Stimulated activated effector memory CD8-positive, alpha-beta T cell treated with anti-CD3 and anti-CD28 coated beads, Interleukin-12 subunit alpha, Interleukin-12 subunit beta, amount 100 ng/mL, for 72 hours (primary cell): ENCODE measurements at regions not wholly inside any gene's neighbourhood (a gene's known extent, or its start where the extent isn't known, plus 50 kb on each side); places are given as distances from the start of the nearest gene placed in this dataset.

ENCODE experiments used
- ATAC-seq: fragments of 150-1000 bp; cut with Tn5 transposase; 2 replicates; pipeline ENCODE4 v1.10.0; 2021
- DNase-seq, 2 donors: peaks; one replicate each; pipeline ENCODE4 v3.0.0; 2021 to 2022; ENCODE audit warnings: low spot score in 2 of 2
- H3K27ac Mint-ChIP-seq: one replicate; pipeline ENCODE4 v1.8.0; 2022; ENCODE audit warnings: mild to moderate bottlenecking, mixed read lengths
- H3K36me3 Mint-ChIP-seq: one replicate; pipeline ENCODE4 v1.8.0; 2022; ENCODE audit warnings: mild to moderate bottlenecking, mixed read lengths
- H3K4me1 Mint-ChIP-seq: one replicate; pipeline ENCODE4 v1.8.0; 2022; ENCODE audit warnings: mixed read lengths
- H3K4me3 Mint-ChIP-seq: one replicate; pipeline ENCODE4 v1.8.0; 2022; ENCODE audit warnings: mild to moderate bottlenecking, mixed read lengths
- H3K9me3 Mint-ChIP-seq: one replicate; pipeline ENCODE4 v1.8.0; 2022; ENCODE audit warnings: mixed read lengths

DNA sequence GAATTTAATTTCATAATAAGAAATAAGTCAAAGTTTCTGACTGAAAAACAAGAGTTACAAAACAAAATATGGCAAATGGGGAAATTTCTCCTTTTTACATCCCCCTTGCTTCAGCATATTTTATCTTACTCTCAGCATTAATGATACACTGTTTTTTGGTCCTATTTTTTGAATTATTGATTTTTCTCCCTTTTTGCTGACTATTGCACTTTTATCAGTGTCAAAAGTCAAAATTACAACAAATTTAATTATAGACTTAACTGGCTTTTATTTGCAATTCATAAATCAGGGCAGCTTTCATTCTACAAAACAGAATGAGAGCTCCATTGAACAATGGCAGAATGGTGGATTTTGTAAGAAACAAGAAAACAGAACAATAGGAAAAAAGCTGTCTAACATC is 901.9 kb downstream of the FAT4 start:
- Mint-ChIP-seq H3K4me1 (no peaks in the 10 kb centered on the region), H3K27ac (no peak overlapping the region), H3K4me3 (no peak overlapping the region), H3K9me3 (peaks cover 2% of the 10 kb centered on the region), H3K36me3 (no peaks in the 10 kb centered on the region)
- ATAC-seq (no peak), DNase-seq (no peak)

DNA sequence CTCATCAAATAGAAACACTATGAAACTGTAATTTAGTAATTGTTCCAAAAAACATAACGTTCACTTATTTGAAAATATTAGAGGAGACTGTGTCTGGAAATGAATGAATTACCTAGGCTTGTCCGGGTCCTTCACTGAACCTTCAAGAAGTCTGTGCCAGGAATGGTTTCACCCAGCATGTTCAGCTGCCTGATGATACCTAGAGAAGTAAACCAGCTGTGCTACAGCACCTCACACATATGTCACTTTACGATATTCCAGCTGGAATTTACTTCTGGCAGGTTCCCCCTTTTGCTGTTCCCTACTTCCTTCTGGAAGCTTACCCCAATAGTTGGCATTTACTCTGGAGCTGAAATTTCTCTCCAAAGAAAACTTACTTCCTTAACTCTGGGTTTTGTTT is 906.5 kb downstream of the FAT4 start:
- DNase-seq (no peak), ATAC-seq (no peak)
- Mint-ChIP-seq H3K4me1 (no peaks in the 10 kb centered on the region), H3K9me3 (peaks cover 6% of the 10 kb centered on the region), H3K27ac (no peak overlapping the region), H3K4me3 (no peak overlapping the region), H3K36me3 (no peaks in the 10 kb centered on the region)

DNA sequence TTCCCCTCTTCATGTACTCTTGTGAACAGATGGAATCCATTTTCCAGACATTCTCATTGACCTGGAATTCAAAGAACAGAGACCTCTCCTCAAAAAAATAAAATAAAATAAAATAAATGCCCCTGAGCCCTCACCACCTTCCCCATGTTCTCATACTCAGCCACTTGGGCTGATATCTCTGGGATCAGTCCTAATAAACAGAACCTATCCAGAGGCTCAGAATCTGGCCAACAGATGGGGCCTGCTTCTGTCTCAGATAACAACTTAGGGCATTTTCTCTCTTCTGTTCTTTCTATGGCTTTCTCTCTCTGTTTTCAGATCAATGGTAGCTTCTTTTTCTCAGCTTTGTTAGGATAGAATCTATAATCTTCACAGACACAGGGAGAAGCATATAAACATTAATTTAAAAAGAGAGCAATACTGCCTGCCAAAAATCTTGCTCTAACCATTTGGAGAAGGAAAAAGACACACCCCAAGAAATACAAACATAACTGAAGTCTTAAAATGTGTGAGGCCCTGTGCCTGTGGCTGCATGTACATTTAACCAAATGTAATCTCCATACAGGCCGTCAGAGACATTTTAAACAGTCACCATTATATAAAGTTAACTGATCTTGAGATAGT is 907.1 kb downstream of the FAT4 start:
- Mint-ChIP-seq H3K27ac (no peak overlapping the region), H3K4me3 (no peak overlapping the region), H3K4me1 (no peaks in the 10 kb centered on the region), H3K36me3 (no peaks in the 10 kb centered on the region), H3K9me3 (peaks cover 6% of the 10 kb centered on the region)
- ATAC-seq = no peak
- no peak for DNase-seq

DNA sequence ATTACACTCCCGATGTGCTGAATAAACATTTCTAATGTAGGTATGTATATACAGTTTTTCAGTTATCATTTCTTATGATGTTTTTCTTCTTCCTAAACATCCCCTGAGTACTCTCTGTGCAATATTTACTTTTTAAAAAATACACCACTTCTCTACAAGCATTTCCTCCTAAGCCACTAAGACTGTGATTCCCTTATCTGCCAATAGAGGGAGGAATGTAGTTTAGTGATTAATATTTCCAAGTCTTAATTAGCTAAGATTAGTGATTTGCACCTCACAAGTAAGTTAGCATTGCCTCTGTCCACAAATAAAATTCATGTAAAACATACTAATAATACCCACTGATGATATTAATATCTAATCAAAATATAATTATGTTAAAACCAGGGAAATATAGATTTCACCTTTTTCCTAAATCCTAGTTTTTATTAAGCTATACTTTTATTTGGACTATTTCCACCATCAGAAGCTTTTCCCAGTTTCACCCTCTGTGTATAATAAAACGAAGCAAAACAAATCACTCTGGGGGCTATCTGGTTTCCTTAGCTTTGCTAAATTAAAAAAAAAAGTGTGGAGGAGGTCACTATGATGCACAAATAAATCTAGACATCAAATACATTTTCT is 909.1 kb downstream of the FAT4 start:
- no peak overlapping the region for H3K27ac Mint-ChIP-seq
- no peak overlapping the region for H3K4me3 Mint-ChIP-seq
- no peak for ATAC-seq
- peaks cover 7% of the 10 kb centered on the region for H3K9me3 Mint-ChIP-seq
- no peak for DNase-seq
- H3K36me3 Mint-ChIP-seq = no peaks in the 10 kb centered on the region
- no peaks in the 10 kb centered on the region for H3K4me1 Mint-ChIP-seq

DNA sequence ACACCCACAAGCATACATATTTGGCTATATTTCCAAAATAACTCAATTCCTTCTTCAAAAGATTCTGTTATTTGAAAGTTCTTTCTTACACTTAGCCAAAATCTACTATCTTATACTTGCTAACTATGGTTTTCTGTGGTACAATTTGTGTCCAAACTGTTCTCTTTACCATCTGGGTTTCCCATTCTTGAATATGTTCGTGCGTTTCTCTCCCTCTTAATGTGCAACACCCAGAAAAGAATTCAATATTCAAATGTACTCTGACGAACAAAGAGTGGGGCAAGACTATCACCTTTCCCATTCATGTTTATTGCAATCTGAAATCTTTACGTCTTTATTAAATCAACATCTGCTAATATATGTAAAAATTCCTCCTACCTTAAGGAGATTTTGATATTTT is 912.7 kb downstream of the FAT4 start:
- Mint-ChIP-seq H3K27ac (no peak overlapping the region), H3K9me3 (peaks cover 16% of the 10 kb centered on the region), H3K4me3 (no peak overlapping the region), H3K4me1 (no peaks in the 10 kb centered on the region), H3K36me3 (no peaks in the 10 kb centered on the region)
- no peak for DNase-seq
- ATAC-seq = no peak

DNA sequence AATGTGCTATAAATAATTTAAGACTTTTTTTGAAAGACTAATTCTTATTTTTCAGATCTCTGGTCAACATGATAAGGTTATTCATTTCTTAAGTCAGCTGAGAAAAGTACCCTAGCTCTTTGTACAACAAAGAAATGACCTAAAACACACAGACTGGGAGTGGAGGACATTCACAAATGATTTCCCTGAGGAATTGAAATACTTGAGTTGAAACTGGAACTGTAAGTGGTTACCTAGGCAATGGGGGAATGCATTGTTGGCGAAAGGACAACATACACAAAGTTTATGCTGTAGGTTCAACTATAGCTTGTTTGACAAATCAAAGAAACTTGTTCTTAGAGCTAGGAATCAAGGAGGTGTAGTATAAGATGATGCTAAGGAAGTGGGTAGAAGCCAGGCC is 915.5 kb downstream of the FAT4 start:
- peaks cover 18% of the 10 kb centered on the region for H3K9me3 Mint-ChIP-seq
- ATAC-seq (no peak), DNase-seq (no peak)
- no peaks in the 10 kb centered on the region for H3K4me1 Mint-ChIP-seq
- H3K4me3 Mint-ChIP-seq = no peak overlapping the region
- no peak overlapping the region for H3K27ac Mint-ChIP-seq
- no peaks in the 10 kb centered on the region for H3K36me3 Mint-ChIP-seq

DNA sequence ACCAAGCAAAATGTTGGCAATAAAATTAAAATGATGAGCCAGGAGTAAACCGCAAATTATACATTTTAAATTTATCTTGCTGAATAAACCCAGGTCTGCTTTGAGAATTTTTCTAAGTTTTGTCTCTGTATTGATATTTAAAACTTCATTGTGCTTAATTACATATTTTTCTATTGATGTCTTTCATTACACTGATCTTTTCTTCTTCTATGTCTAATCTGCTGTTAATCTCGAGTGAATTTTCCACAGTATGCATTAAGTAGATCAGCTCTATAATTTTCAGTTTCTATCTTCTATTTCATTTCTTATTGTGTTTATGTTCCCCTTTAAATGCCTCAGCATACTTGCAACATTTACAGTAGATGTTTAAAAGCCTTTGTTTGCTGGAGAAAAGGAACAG is 918.7 kb downstream of the FAT4 start:
- no peak for DNase-seq
- ATAC-seq = no peak
- Mint-ChIP-seq H3K9me3 (peaks cover 24% of the 10 kb centered on the region), H3K4me3 (no peak overlapping the region), H3K36me3 (no peaks in the 10 kb centered on the region), H3K4me1 (no peaks in the 10 kb centered on the region), H3K27ac (no peak overlapping the region)

DNA sequence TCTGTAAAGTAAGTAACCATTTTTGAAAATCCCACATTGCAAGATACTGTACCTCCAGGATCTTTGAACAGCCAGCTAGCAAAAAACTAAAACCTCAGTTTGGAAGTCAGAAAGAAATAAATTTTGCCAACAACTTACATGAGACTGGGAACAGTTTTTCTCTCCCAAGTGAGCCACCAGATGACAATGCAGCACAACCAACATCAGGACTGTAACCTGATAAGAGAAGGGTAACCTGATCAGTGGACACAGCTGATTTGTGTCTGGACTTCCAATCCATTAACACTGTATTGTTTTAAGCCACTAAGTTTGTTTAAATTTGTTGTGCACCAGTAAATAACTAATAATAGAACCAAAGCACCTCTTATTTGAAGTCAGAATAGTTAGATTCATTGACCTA is 923.3 kb downstream of the FAT4 start:
- Mint-ChIP-seq H3K9me3 (peaks cover 16% of the 10 kb centered on the region), H3K27ac (no peak overlapping the region), H3K4me1 (no peaks in the 10 kb centered on the region), H3K4me3 (no peak overlapping the region), H3K36me3 (no peaks in the 10 kb centered on the region)
- ATAC-seq (no peak), DNase-seq (no peak)

DNA sequence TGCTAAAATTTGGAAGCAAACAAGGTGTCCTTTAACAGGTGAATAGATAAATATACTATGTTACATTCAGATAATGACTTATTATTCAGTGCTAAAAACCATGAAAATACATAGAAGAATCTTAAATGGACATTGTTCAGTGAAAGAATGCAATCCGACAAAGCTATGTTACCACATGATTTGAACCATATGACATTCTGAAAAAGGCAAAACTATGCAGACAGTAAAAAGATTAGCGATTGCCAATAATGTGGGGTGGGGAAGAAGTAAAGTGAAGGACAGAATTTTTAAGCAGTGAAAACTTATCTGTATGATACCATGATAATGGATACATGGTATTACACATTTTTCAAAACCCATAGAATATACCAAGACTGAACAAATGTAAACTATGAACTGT is 926.9 kb downstream of the FAT4 start:
- DNase-seq = no peak
- H3K36me3 Mint-ChIP-seq = no peaks in the 10 kb centered on the region
- ATAC-seq = no peak
- H3K4me3 Mint-ChIP-seq = no peak overlapping the region
- H3K4me1 Mint-ChIP-seq = no peaks in the 10 kb centered on the region
- peaks cover 13% of the 10 kb centered on the region for H3K9me3 Mint-ChIP-seq
- H3K27ac Mint-ChIP-seq = no peak overlapping the region

DNA sequence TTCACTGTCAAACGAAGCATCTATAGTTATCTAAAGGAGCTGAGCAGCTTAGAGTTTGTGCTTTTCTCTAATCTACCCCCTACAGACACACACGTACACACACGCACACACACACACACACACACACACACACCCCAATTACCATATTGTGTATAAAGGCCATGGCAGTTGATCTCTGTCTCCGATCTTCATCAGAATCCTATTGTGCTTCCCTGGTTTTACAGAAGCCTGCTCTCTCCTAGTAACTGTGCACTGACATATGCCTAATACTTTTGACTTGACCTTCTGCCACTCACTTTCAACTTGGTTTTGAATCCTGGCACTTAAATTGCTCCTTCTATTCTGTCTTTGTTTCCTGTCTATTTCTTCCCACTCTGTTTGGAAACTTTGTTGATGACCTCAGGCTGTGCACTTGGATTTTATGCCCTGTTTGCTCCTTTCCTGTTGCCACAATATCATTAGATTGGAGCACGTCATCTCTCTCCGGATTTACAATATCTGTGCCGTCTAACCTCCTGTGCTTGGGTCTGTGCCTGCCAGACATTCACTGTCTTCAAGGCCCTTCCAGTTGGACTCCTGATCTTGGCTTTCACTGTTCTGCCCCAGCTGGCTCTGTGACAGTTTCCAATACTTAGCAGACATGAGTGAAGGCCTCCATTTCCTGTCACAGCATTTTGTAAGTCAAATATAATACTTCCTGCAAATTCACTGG is 928.1 kb downstream of the FAT4 start:
- no peak for ATAC-seq
- no peaks in the 10 kb centered on the region for H3K36me3 Mint-ChIP-seq
- no peak overlapping the region for H3K27ac Mint-ChIP-seq
- H3K9me3 Mint-ChIP-seq = peaks cover 13% of the 10 kb centered on the region
- no peak overlapping the region for H3K4me3 Mint-ChIP-seq
- no peak for DNase-seq
- H3K4me1 Mint-ChIP-seq = no peaks in the 10 kb centered on the region

DNA sequence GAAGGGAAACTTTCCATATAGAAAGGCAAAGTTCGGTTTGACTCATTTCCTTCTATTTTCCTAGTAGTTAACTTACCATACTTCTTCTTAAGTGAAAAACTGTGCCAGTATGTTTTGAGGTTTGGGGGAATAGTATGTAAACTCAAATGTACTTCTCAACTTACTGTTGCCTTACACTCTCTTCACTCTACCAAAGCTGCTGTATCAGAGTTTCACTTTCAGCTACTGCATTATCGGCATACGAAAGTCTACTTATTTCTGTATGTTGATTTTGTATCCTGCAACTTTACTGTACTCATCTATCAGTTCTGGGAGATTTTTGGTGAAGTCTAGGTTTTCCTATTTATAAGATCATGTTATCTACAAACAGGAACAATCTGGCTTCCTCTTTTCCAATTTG is 932.7 kb downstream of the FAT4 start:
- DNase-seq (no peak), ATAC-seq (no peak)
- no peak overlapping the region for H3K27ac Mint-ChIP-seq
- no peaks in the 10 kb centered on the region for H3K4me1 Mint-ChIP-seq
- H3K9me3 Mint-ChIP-seq = peaks cover 20% of the 10 kb centered on the region
- H3K36me3 Mint-ChIP-seq = no peaks in the 10 kb centered on the region
- H3K4me3 Mint-ChIP-seq = no peak overlapping the region

DNA sequence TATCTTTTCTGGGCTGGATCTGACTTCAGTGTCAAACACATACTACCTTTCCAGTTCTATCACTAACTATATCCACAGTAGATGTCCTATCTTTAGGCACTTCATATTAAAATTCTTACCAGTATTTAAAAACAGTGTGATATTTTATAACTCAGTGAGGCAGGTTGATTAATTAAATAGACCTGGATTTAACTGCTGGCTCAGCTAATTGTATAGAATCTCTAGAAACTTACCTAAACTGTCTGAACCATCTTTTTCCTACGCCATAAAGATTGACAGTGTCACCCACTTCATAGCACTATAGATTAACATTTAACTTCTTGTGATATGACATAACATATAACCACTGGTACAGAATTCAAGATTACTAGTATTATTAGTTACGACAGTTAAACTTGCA is 935.3 kb downstream of the FAT4 start:
- H3K4me3 Mint-ChIP-seq = no peak overlapping the region
- peaks cover 13% of the 10 kb centered on the region for H3K9me3 Mint-ChIP-seq
- H3K4me1 Mint-ChIP-seq = no peaks in the 10 kb centered on the region
- no peak overlapping the region for H3K27ac Mint-ChIP-seq
- H3K36me3 Mint-ChIP-seq = no peaks in the 10 kb centered on the region
- DNase-seq = no peak
- no peak for ATAC-seq

DNA sequence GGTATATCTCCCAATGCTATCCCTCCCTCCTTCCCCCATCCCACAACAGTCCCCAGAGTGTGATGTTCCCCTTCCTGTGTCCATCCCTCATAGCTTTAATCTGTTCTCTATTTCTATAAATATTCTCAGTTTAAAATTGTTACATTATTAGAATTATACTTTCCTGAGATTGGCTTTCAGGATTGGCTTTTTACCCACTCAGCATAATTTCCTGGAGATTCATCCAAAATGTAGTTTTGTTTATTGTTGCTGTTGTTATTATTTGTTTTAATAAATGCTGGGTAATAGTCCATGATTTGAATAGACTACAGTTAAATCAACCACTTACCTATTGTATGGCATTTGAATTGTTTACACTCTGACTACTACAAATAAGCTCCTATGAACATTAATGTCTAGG is 936.4 kb downstream of the FAT4 start:
- Mint-ChIP-seq H3K9me3 (peaks cover 13% of the 10 kb centered on the region), H3K27ac (no peak overlapping the region), H3K4me3 (no peak overlapping the region), H3K4me1 (no peaks in the 10 kb centered on the region), H3K36me3 (no peaks in the 10 kb centered on the region)
- ATAC-seq (no peak), DNase-seq (no peak)

DNA sequence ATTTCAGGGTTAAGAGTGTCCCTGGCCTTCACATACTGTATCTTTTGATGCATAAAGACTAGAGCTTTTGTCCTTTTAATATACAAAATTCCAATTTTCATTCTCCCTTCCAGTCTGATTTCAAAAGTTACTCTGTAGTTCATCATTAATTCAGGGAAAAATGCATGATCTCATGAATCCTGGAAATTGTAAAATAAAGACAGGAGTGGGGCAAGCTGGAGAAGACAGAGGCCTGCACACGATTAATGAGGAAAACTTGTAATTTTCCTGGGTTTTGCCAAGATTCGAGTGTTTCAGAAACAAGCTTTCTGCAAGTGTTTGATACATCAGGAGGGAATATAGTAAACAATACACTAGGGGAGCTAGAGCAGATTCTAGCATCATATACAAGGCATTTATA is 947.9 kb downstream of the FAT4 start:
- DNase-seq (no peak), ATAC-seq (no peak)
- Mint-ChIP-seq H3K9me3 (peaks cover 5% of the 10 kb centered on the region), H3K4me3 (no peak overlapping the region), H3K4me1 (no peaks in the 10 kb centered on the region), H3K36me3 (no peaks in the 10 kb centered on the region), H3K27ac (no peak overlapping the region)

DNA sequence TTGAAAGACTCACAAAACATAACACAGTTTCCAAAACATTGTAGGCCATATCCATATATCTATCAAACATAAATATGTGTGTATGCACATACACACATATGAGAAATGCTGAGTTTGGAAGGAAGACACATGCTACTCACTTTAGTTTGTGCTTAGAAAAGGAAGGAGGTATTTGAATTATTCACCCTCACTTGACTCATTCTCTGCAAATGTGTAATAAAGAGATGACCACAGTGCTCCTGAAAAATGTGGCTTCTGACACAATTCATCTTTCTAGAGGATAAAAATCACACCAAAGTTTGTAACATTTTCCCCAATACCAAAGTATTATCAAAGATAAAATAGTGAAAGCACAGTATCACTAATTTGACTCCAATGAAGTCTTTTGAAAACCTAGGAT is 950.1 kb downstream of the FAT4 start:
- ATAC-seq = no peak
- no peak overlapping the region for H3K4me3 Mint-ChIP-seq
- no peaks in the 10 kb centered on the region for H3K36me3 Mint-ChIP-seq
- H3K4me1 Mint-ChIP-seq = no peaks in the 10 kb centered on the region
- DNase-seq = no peak
- H3K9me3 Mint-ChIP-seq = peaks cover 2% of the 10 kb centered on the region
- H3K27ac Mint-ChIP-seq = no peak overlapping the region

DNA sequence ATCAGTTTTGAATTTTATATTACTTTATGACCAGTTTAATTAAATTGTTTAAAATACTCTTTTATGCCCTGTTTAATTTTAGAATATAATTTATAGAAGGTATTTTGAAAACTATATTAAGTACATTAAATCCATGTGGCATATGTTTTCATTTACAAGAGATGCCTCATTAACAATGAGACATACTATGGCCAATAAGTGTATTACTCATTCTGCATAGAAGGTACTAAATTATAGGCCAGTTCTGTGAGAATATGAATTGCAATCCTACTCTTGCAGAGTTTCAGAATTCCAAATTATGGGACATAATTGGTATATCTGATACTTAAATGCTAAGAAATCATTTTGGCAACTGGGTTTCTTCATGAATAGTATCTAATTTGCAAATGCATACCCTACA is 951.1 kb downstream of the FAT4 start:
- no peak for DNase-seq
- ATAC-seq = no peak
- Mint-ChIP-seq H3K4me3 (no peak overlapping the region), H3K4me1 (no peaks in the 10 kb centered on the region), H3K9me3 (peaks cover 6% of the 10 kb centered on the region), H3K27ac (no peak overlapping the region), H3K36me3 (no peaks in the 10 kb centered on the region)
